GM19328 (cell line): ENCODE measurements at regions not wholly inside any gene's neighbourhood (a gene's known extent, or its start where the extent isn't known, plus 50 kb on each side); places are given as distances from the start of the nearest gene placed in this dataset.
"Not testable (repeated sequence)": the region's sequence is repeated elsewhere in the genome, so short reads cannot be mapped to it uniquely, and the experiment has no call there.

ENCODE experiments used
- ATAC-seq: cut with Tn5 transposase; IDR thresholded peaks from one replicate; pipeline ENCODE4 v1.9.1; 2021; ENCODE audit warnings: mild to moderate bottlenecking, moderate library complexity; ENCODE audit not compliant: unreplicated experiment

- ATAC-seq = no peak
These were observed 114.1 kb downstream of the GXYLT1 start for GRCh38 chr12:42030588-42030987.

- ATAC-seq = no peak
These were observed 117.1 kb downstream of the GXYLT1 start for GRCh38 chr12:42027546-42027945.

GRCh38 chr12:42024495-42024830, 120.2 kb downstream of the GXYLT1 start:
- no peak for ATAC-seq

- ATAC-seq = peak; percentile 84
These were observed 120.8 kb downstream of the GXYLT1 start for GRCh38 chr12:42023733-42024494.

- ATAC-seq = not testable (repeated sequence)
These were observed 122.7 kb downstream of the GXYLT1 start for GRCh38 chr12:42021937-42022336.

- ATAC-seq = no peak
These were observed 123.2 kb downstream of the GXYLT1 start for GRCh38 chr12:42021469-42021868.

GRCh38 chr12:42020226-42020625, 124.4 kb downstream of the GXYLT1 start:
- no peak for ATAC-seq

- no peak for ATAC-seq
These were observed 124.9 kb downstream of the GXYLT1 start for GRCh38 chr12:42019746-42020145.

GRCh38 chr12:42017051-42017450, 127.6 kb downstream of the GXYLT1 start:
- ATAC-seq = no peak

GRCh38 chr12:42015051-42015461, 129.6 kb downstream of the GXYLT1 start:
- no peak for ATAC-seq

- not testable (repeated sequence) for ATAC-seq
These were observed 132.2 kb downstream of the GXYLT1 start for GRCh38 chr12:42012501-42012900.

- no peak for ATAC-seq
These were observed 134.0 kb downstream of the GXYLT1 start for GRCh38 chr12:42010715-42011114.

- ATAC-seq = no peak
These were observed 134.4 kb downstream of the GXYLT1 start for GRCh38 chr12:42010257-42010656.

- no peak for ATAC-seq
These were observed 135.7 kb downstream of the GXYLT1 start for GRCh38 chr12:42008996-42009395.

GRCh38 chr12:42003031-42003430, 141.6 kb downstream of the GXYLT1 start:
- ATAC-seq = no peak

- ATAC-seq = no peak
These were observed 142.1 kb downstream of the GXYLT1 start for GRCh38 chr12:42002563-42002962.

- no peak for ATAC-seq
These were observed 146.2 kb downstream of the GXYLT1 start for GRCh38 chr12:41998436-41998835.

- no peak for ATAC-seq
These were observed 151.4 kb downstream of the GXYLT1 start for GRCh38 chr12:41993283-41993682.

- ATAC-seq = no peak
These were observed 151.9 kb downstream of the GXYLT1 start for GRCh38 chr12:41992692-41993215.

GRCh38 chr12:41992022-41992421, 152.7 kb downstream of the GXYLT1 start:
- no peak for ATAC-seq

GRCh38 chr12:41988715-41989114, 156.0 kb downstream of the GXYLT1 start:
- ATAC-seq = no peak

GRCh38 chr12:41986513-41986912, 158.2 kb downstream of the GXYLT1 start:
- ATAC-seq = not testable (repeated sequence)

- no peak for ATAC-seq
These were observed 160.8 kb downstream of the GXYLT1 start for GRCh38 chr12:41983856-41984255.
